ENCODE measurements at regions not wholly inside any gene's neighbourhood (a gene's known extent, or its start where the extent isn't known, plus 50 kb on each side); places are given as distances from the start of the nearest gene placed in this dataset.

DNA sequence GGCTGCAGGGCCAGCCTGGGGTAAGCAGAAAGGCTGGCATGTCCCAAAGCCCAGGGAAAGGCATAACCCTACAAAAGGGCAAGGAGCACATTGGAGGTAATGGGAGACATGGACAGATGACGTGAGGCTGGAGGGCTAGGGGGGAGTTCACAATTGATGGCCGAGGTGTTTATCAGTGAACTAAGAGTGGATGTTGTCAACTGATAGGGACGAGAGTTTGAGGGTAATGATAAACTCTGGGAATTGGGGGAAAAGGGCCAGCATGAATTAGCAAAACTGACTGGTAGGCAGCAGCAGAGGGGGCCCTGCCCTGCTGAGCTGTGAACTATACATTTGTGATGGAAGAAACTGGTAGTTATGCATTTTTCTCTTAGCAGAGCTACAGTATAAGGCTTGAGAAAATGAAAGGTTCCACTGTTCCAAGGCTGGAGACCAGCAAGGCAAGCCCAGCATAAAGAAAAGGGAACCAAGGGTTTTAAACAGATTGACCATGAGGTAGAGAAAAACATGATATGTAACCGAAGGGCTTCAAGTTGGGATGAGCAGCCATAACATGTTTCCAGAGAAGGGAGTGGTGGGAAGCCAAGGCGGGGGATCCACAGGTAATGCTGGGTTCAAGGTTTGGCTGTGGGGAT, 98.1 kb upstream of the MLN start:
- ChIA-PET CTCF (ENCODE audit: unreplicated experiment) (no interaction called here), POLR2A (no interaction called here)
- no peak overlapping the region for H3K4me3 ChIP-seq (ENCODE audit: low read depth, low read length, poor library complexity, severe bottlenecking)
- no peaks in the 10 kb centered on the region for H3K9me3 ChIP-seq (ENCODE audit: low read length)
- BruUV-seq (replicated peaks) = no TSS peak
- H3K4me1 ChIP-seq (ENCODE audit: insufficient read depth, low read length, poor library complexity, severe bottlenecking) = no peaks in the 10 kb centered on the region
- H4K20me1 ChIP-seq (ENCODE audit: insufficient read depth, low read length) = no peaks in the 10 kb centered on the region
- H3K27ac ChIP-seq (ENCODE audit: low read depth, low read length, poor library complexity, severe bottlenecking) = no peak overlapping the region
- no peaks in the 10 kb centered on the region for H3K36me3 ChIP-seq (ENCODE audit: insufficient read depth, low read length)
- no peak overlapping the region for H2AFZ ChIP-seq (ENCODE audit: low read length)
- H3K79me2 ChIP-seq (ENCODE audit: insufficient read depth, low read depth, low read length) = no peaks in the 10 kb centered on the region
- intact Hi-C loops (cut with micrococcal nuclease; ENCODE audit: unreplicated experiment) = no loop called here
- TF ChIP-seq EZH2phosphoT487 (IDR thresholded peaks at IDR 0.05; ENCODE audit: borderline replicate concordance, low read depth, low read length) = no peak
- TF ChIP-seq, protein P1, sequence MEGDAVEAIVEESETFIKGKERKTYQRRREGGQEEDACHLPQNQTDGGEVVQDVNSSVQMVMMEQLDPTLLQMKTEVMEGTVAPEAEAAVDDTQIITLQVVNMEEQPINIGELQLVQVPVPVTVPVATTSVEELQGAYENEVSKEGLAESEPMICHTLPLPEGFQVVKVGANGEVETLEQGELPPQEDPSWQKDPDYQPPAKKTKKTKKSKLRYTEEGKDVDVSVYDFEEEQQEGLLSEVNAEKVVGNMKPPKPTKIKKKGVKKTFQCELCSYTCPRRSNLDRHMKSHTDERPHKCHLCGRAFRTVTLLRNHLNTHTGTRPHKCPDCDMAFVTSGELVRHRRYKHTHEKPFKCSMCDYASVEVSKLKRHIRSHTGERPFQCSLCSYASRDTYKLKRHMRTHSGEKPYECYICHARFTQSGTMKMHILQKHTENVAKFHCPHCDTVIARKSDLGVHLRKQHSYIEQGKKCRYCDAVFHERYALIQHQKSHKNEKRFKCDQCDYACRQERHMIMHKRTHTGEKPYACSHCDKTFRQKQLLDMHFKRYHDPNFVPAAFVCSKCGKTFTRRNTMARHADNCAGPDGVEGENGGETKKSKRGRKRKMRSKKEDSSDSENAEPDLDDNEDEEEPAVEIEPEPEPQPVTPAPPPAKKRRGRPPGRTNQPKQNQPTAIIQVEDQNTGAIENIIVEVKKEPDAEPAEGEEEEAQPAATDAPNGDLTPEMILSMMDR (conservative IDR thresholded peaks at IDR 0.05; ENCODE audit: low read length) = no peak
- no peak for DNase-seq (ENCODE audit: low spot score)
- H3K9me2 ChIP-seq (ENCODE audit: insufficient read depth, low read length) = no peaks in the 10 kb centered on the region
- no peak overlapping the region for H3K4me2 ChIP-seq (ENCODE audit: low read length)

DNA sequence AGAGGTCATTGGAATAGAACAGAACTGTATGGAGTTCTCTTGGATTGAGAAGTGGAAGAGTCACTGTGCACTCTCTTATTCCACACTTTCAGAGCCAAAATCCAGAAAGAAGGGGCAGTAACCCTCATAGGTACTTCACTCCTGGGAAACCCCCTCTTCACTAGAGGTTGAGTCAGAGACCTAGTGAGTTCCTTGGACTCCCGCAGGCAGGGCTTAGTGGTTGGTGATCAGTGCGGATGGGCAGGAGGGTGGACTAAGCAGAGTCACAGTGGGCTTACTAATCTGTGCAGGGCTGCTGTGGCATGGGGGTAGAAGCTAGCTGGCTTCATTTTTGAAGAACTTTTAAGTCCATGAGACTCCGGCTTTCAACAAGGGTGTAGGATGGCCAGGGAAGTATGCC, 95.0 kb upstream of the MLN start:
- Histone ChIP-seq H2AFZ (ENCODE audit: low read length) (no peak overlapping the region), H4K20me1 (ENCODE audit: insufficient read depth, low read length) (no peaks in the 10 kb centered on the region), H3K4me2 (ENCODE audit: low read length) (no peak overlapping the region), H3K79me2 (ENCODE audit: insufficient read depth, low read depth, low read length) (no peaks in the 10 kb centered on the region), H3K9me3 (ENCODE audit: low read length) (no peaks in the 10 kb centered on the region), H3K36me3 (ENCODE audit: insufficient read depth, low read length) (no peaks in the 10 kb centered on the region), H3K4me1 (ENCODE audit: insufficient read depth, low read length, poor library complexity, severe bottlenecking) (no peaks in the 10 kb centered on the region), H3K27ac (ENCODE audit: low read depth, low read length, poor library complexity, severe bottlenecking) (no peak overlapping the region), H3K9me2 (ENCODE audit: insufficient read depth, low read length) (no peaks in the 10 kb centered on the region), H3K4me3 (ENCODE audit: low read depth, low read length, poor library complexity, severe bottlenecking) (no peak overlapping the region)
- no peak for DNase-seq (ENCODE audit: low spot score)
- intact Hi-C loops (cut with micrococcal nuclease; ENCODE audit: unreplicated experiment) = no loop called here
- CTCF ChIA-PET (ENCODE audit: unreplicated experiment) = no interaction called here
- BruUV-seq (replicated peaks) = no TSS peak
- TF ChIP-seq, protein P1 (conservative IDR thresholded peaks at IDR 0.05; ENCODE audit: low read length) = no peak
- POLR2A ChIA-PET = no interaction called here

DNA sequence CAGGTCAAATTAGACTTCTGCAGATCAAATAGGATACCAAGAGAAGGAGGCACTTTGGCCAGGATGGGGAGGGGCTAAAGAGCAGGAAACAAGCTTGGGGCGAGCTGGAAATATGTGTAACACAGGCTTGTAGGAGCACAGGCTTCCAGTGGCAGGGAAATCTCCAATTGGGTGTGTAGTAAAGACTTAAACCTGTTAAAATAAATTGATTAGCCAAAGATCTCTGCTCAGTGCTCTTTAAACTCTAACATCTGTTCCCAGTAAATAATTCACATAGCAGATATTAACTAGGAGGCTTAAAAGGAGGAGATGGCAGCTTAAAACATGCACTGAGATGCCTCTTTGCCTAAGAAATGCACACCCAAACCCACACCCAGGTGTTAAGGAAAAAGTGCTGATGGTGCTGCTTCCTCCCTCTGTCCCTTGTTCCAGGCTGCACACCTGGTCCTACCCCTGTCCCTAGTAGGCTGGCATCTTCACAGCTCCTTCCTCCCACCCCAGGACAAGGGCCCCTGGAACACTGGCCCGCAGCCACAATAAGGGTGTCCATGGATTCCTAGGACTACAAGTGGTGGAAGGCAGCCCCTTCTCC, 93.5 kb upstream of the MLN start:
- TF ChIP-seq, protein P1 (conservative IDR thresholded peaks at IDR 0.05; ENCODE audit: low read length) = no peak
- no peak for TF ChIP-seq EZH2phosphoT487 (IDR thresholded peaks at IDR 0.05; ENCODE audit: borderline replicate concordance, low read depth, low read length)
- no peaks in the 10 kb centered on the region for H3K36me3 ChIP-seq (ENCODE audit: insufficient read depth, low read length)
- no peak overlapping the region for H3K4me3 ChIP-seq (ENCODE audit: low read depth, low read length, poor library complexity, severe bottlenecking)
- no peaks in the 10 kb centered on the region for H3K9me3 ChIP-seq (ENCODE audit: low read length)
- ChIA-PET CTCF (ENCODE audit: unreplicated experiment) (no interaction called here), POLR2A (no interaction called here)
- no peaks in the 10 kb centered on the region for H4K20me1 ChIP-seq (ENCODE audit: insufficient read depth, low read length)
- no peak for DNase-seq (ENCODE audit: low spot score)
- no peaks in the 10 kb centered on the region for H3K9me2 ChIP-seq (ENCODE audit: insufficient read depth, low read length)
- H3K4me2 ChIP-seq (ENCODE audit: low read length) = no peak overlapping the region
- no peaks in the 10 kb centered on the region for H3K79me2 ChIP-seq (ENCODE audit: insufficient read depth, low read depth, low read length)
- H2AFZ ChIP-seq (ENCODE audit: low read length) = no peak overlapping the region
- BruUV-seq (replicated peaks) = no TSS peak
- H3K27ac ChIP-seq (ENCODE audit: low read depth, low read length, poor library complexity, severe bottlenecking) = no peak overlapping the region
- no peaks in the 10 kb centered on the region for H3K4me1 ChIP-seq (ENCODE audit: insufficient read depth, low read length, poor library complexity, severe bottlenecking)
- intact Hi-C loops (cut with micrococcal nuclease; ENCODE audit: unreplicated experiment) = no loop called here
